ENCODE measurements at regions not wholly inside any gene's neighbourhood (a gene's known extent, or its start where the extent isn't known, plus 50 kb on each side); places are given as distances from the start of the nearest gene placed in this dataset.

GRCh38 chr18:24776019-24776418 is 315.6 kb downstream of the HRH4 start:
- ATAC-seq (ENCODE audit: insufficient number of reproducible peaks, low FRiP score, low read depth) = no peak
- H3K27me3 ChIP-seq (replicated peaks; ENCODE audit: insufficient read depth) = no peaks in the 10 kb centered on the region

DNA sequence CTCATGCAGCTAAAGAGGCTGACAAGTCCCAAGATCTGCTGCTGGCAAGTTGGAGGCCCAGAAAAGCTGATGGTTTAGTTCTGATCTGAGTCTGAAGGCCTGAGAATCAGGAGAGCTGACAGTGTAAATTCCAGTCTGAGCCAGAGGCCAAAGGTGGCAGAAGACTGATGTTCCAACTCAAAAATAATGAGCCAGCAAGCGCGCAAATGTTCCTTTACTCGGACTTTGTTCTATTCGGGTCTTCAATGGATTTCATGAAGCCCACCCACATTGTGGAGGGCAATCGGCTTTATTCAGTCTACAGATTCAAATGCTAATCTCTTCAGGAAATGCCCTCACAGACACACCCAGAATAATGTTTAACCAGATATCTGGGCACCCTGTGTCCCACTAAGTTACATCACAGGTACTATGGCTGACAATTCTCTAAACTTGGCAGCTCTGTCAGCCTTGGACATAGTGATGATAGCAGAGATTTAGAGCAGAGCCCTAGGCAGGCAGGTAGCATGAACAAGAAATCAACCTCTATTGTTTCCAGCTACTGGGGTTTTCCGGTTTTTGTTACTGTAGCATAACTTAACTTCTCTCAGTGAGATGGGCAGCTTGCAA is 318.5 kb downstream of the HRH4 start:
- H3K27me3 ChIP-seq (replicated peaks; ENCODE audit: insufficient read depth) = no peaks in the 10 kb centered on the region
- H3K36me3 ChIP-seq = no peaks in the 10 kb centered on the region
- DNase-seq (ENCODE audit: low spot score) (no peak), ATAC-seq (ENCODE audit: insufficient number of reproducible peaks, low FRiP score, low read depth) (no peak)
- no peak overlapping the region for H3K27ac ChIP-seq
- no peaks in the 10 kb centered on the region for H3K9me3 ChIP-seq
- H3K4me3 ChIP-seq = no peak overlapping the region
- TF ChIP-seq, protein P1, sequence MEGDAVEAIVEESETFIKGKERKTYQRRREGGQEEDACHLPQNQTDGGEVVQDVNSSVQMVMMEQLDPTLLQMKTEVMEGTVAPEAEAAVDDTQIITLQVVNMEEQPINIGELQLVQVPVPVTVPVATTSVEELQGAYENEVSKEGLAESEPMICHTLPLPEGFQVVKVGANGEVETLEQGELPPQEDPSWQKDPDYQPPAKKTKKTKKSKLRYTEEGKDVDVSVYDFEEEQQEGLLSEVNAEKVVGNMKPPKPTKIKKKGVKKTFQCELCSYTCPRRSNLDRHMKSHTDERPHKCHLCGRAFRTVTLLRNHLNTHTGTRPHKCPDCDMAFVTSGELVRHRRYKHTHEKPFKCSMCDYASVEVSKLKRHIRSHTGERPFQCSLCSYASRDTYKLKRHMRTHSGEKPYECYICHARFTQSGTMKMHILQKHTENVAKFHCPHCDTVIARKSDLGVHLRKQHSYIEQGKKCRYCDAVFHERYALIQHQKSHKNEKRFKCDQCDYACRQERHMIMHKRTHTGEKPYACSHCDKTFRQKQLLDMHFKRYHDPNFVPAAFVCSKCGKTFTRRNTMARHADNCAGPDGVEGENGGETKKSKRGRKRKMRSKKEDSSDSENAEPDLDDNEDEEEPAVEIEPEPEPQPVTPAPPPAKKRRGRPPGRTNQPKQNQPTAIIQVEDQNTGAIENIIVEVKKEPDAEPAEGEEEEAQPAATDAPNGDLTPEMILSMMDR (IDR thresholded peaks at IDR 0.05) = no peak
- H3K4me1 ChIP-seq (ENCODE audit: control insufficient read depth in 1 of 2, low read depth in 2 of 2) = no peaks in the 10 kb centered on the region

More at GRCh38 chr18:24776019-24776418, 315.6 kb downstream of the HRH4 start:
- Histone ChIP-seq H3K4me1 (ENCODE audit: control insufficient read depth in 1 of 2, low read depth in 2 of 2) (no peaks in the 10 kb centered on the region), H3K4me3 (no peak overlapping the region), H3K36me3 (no peaks in the 10 kb centered on the region), H3K9me3 (no peaks in the 10 kb centered on the region), H3K27ac (no peak overlapping the region)
- TF ChIP-seq, protein P1 (IDR thresholded peaks at IDR 0.05) = no peak
- no peak for DNase-seq (ENCODE audit: low spot score)

- DNase-seq (ENCODE audit: low spot score) (no peak), ATAC-seq (ENCODE audit: insufficient number of reproducible peaks, low FRiP score, low read depth) (no peak)
- no peak overlapping the region for H3K27ac ChIP-seq
- no peak overlapping the region for H3K4me3 ChIP-seq
- no peaks in the 10 kb centered on the region for H3K36me3 ChIP-seq
- H3K4me1 ChIP-seq (ENCODE audit: control insufficient read depth in 1 of 2, low read depth in 2 of 2) = no peaks in the 10 kb centered on the region
- H3K27me3 ChIP-seq (replicated peaks; ENCODE audit: insufficient read depth) = no peaks in the 10 kb centered on the region
- no peaks in the 10 kb centered on the region for H3K9me3 ChIP-seq
- TF ChIP-seq, protein P1 (IDR thresholded peaks at IDR 0.05) = no peak
Measured at GRCh38 chr18:24782566-24782965, 322.1 kb downstream of the HRH4 start.

GRCh38 chr18:24785019-24785418 is 324.6 kb downstream of the HRH4 start:
- H3K9me3 ChIP-seq = no peaks in the 10 kb centered on the region
- H3K4me3 ChIP-seq = no peak overlapping the region
- TF ChIP-seq, protein P1 (IDR thresholded peaks at IDR 0.05) = no peak
- no peak for DNase-seq (ENCODE audit: low spot score)
- no peaks in the 10 kb centered on the region for H3K27me3 ChIP-seq (replicated peaks; ENCODE audit: insufficient read depth)
- H3K27ac ChIP-seq = no peak overlapping the region
- no peak for ATAC-seq (ENCODE audit: insufficient number of reproducible peaks, low FRiP score, low read depth)
- H3K4me1 ChIP-seq (ENCODE audit: control insufficient read depth in 1 of 2, low read depth in 2 of 2) = no peaks in the 10 kb centered on the region
- no peaks in the 10 kb centered on the region for H3K36me3 ChIP-seq

DNA sequence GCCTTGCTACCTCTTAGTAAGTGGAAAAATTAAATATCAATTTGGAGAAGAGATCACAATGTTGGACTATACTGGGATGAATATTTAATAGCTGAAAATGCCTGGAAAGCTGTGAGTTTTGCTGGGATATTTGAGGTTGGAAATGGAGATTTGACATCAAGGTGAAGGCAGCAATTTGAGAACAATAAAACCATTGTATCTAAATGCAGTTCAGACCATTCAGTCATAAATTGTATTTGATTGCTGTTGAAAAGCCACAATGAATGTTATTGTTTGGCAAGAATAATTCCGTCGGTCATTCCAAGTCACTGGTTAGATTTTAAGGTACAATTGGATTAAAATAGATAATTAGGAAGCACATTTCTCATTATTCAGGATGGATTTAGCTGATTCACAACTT is 325.6 kb downstream of the HRH4 start:
- DNase-seq (ENCODE audit: low spot score) = no peak
- no peaks in the 10 kb centered on the region for H3K27me3 ChIP-seq (replicated peaks; ENCODE audit: insufficient read depth)
- no peaks in the 10 kb centered on the region for H3K9me3 ChIP-seq
- H3K27ac ChIP-seq = no peak overlapping the region
- H3K4me3 ChIP-seq = no peak overlapping the region
- TF ChIP-seq, protein P1 (IDR thresholded peaks at IDR 0.05) = no peak
- ATAC-seq (ENCODE audit: insufficient number of reproducible peaks, low FRiP score, low read depth) = no peak
- H3K36me3 ChIP-seq = no peaks in the 10 kb centered on the region
- H3K4me1 ChIP-seq (ENCODE audit: control insufficient read depth in 1 of 2, low read depth in 2 of 2) = no peaks in the 10 kb centered on the region

Data from thoracic aorta (tissue), 2 donors.